ENCODE measurements at regions not wholly inside any gene's neighbourhood (a gene's known extent, or its start where the extent isn't known, plus 50 kb on each side); places are given as distances from the start of the nearest gene placed in this dataset.

- ChIA-PET POLR2A (no interaction called here), CTCF (no interaction called here)
- Histone ChIP-seq H2AFZ (ENCODE audit: insufficient read depth, low read depth, low read length, poor library complexity, severe bottlenecking) (no peak overlapping the region), H3K27ac (ENCODE audit: low read length in 2 of 2) (no peak overlapping the region), H3K27me3 (replicated peaks in 1 of 4; ENCODE audit: control extremely low read depth in 1 of 4, control insufficient read depth in 3 of 4, insufficient read depth in 4 of 4, low read length in 3 of 4) (peaks cover 0 to 3% (median 0%) of the 10 kb centered on the region in 4 experiments), H3K4me1 (ENCODE audit: control insufficient read depth in 2 of 2, insufficient read depth in 2 of 2, low read length in 2 of 2) (no peaks in the 10 kb centered on the region), H3K9ac (ENCODE audit: low read length) (no peak overlapping the region), H3K36me3 (replicated peaks in 1 of 2; ENCODE audit: control extremely low read depth in 1 of 2, control insufficient read depth in 1 of 2, extremely low read depth in 1 of 2, insufficient read depth in 2 of 2, low read length in 1 of 2) (no peaks in the 10 kb centered on the region), H3K9me3 (ENCODE audit: control extremely low read depth in 1 of 3, control insufficient read depth in 2 of 3, insufficient read depth in 1 of 3, low read length in 2 of 3) (peaks cover 1 to 8% (median 7%) of the 10 kb centered on the region in 3 donors), H3K4me2 (replicated peaks; ENCODE audit: low read depth, low read length, poor library complexity, severe bottlenecking) (no peak overlapping the region), H4K20me1 (ENCODE audit: control insufficient read depth, insufficient read depth, low read length, poor library complexity, severe bottlenecking) (no peaks in the 10 kb centered on the region), H3K79me2 (ENCODE audit: control insufficient read depth, insufficient read depth, low read length) (no peaks in the 10 kb centered on the region), H3K4me3 (ENCODE audit: control extremely low read depth in 1 of 5, extremely low read depth in 1 of 5, insufficient read depth in 1 of 5, low read depth in 2 of 5, low read length in 4 of 5) (no peak overlapping the region)
- 100% methylated on average over 1 of the region's 1 CpG for WGBS (ENCODE audit: insufficient coverage)
- Mint-ChIP-seq H3K9me3 (ENCODE audit: insufficient read depth) (peaks cover 6% of the 10 kb centered on the region), H3K27ac (no peak overlapping the region), H3K4me3 (no peak overlapping the region), H3K27me3 (no peaks in the 10 kb centered on the region), H3K4me1 (no peaks in the 10 kb centered on the region)
- ATAC-seq (ENCODE audit: low read depth) (no peak), DNase-seq (no peak)
- intact Hi-C loops (cut with micrococcal nuclease), result no loop called here
- TF ChIP-seq EZH2 (IDR thresholded peaks at IDR 0.05; ENCODE audit: borderline replicate concordance, insufficient read depth, low read depth, low read length, poor library complexity, severe bottlenecking), result no peak
- TF ChIP-seq CTCF (IDR thresholded peaks at IDR 0.05), result no peak
Observed at GRCh38 chr2:59702026-59702425, 851.4 kb downstream of the BCL11A start.

GRCh38 chr2:59701271-59701994 is 852.0 kb downstream of the BCL11A start:
- ATAC-seq (ENCODE audit: low read depth), result no peak
- no peaks in the 10 kb centered on the region for H3K27me3 Mint-ChIP-seq
- DNase-seq, result no peak
- H3K4me2 ChIP-seq (replicated peaks; ENCODE audit: low read depth, low read length, poor library complexity, severe bottlenecking), result no peak overlapping the region
- no peaks in the 10 kb centered on the region for H3K4me1 ChIP-seq (ENCODE audit: control insufficient read depth in 2 of 2, insufficient read depth in 2 of 2, low read length in 2 of 2)
- 52% methylated on average over 2 of the region's 3 CpGs for WGBS (ENCODE audit: insufficient coverage)
- no peak overlapping the region for H3K4me3 Mint-ChIP-seq
- POLR2A ChIA-PET, result no interaction called here
- peaks cover 0 to 3% (median 0%) of the 10 kb centered on the region in 4 experiments for H3K27me3 ChIP-seq (replicated peaks in 1 of 4; ENCODE audit: control extremely low read depth in 1 of 4, control insufficient read depth in 3 of 4, insufficient read depth in 4 of 4, low read length in 3 of 4)
- H4K20me1 ChIP-seq (ENCODE audit: control insufficient read depth, insufficient read depth, low read length, poor library complexity, severe bottlenecking), result no peaks in the 10 kb centered on the region
- TF ChIP-seq CTCF (IDR thresholded peaks at IDR 0.05) (no peak), EZH2 (IDR thresholded peaks at IDR 0.05; ENCODE audit: borderline replicate concordance, insufficient read depth, low read depth, low read length, poor library complexity, severe bottlenecking) (no peak)
- no peak overlapping the region for H3K27ac ChIP-seq (ENCODE audit: low read length in 2 of 2)
- peaks cover 0 to 8% (median 7%) of the 10 kb centered on the region in 3 donors for H3K9me3 ChIP-seq (ENCODE audit: control extremely low read depth in 1 of 3, control insufficient read depth in 2 of 3, insufficient read depth in 1 of 3, low read length in 2 of 3)
- no peak overlapping the region for H3K9ac ChIP-seq (ENCODE audit: low read length)
- H3K79me2 ChIP-seq (ENCODE audit: control insufficient read depth, insufficient read depth, low read length), result no peaks in the 10 kb centered on the region
- no peak overlapping the region for H3K27ac Mint-ChIP-seq
- intact Hi-C loops (cut with micrococcal nuclease), result no loop called here
- H2AFZ ChIP-seq (ENCODE audit: insufficient read depth, low read depth, low read length, poor library complexity, severe bottlenecking), result no peak overlapping the region
- no peaks in the 10 kb centered on the region for H3K36me3 ChIP-seq (replicated peaks in 1 of 2; ENCODE audit: control extremely low read depth in 1 of 2, control insufficient read depth in 1 of 2, extremely low read depth in 1 of 2, insufficient read depth in 2 of 2, low read length in 1 of 2)
- CTCF ChIA-PET, result no interaction called here
- no peak overlapping the region for H3K4me3 ChIP-seq (ENCODE audit: control extremely low read depth in 1 of 5, extremely low read depth in 1 of 5, insufficient read depth in 1 of 5, low read depth in 2 of 5, low read length in 4 of 5)
- peaks cover 6% of the 10 kb centered on the region for H3K9me3 Mint-ChIP-seq (ENCODE audit: insufficient read depth)
- no peaks in the 10 kb centered on the region for H3K4me1 Mint-ChIP-seq
